ENCODE measurements at regions not wholly inside any gene's neighbourhood (a gene's known extent, or its start where the extent isn't known, plus 50 kb on each side); places are given as distances from the start of the nearest gene placed in this dataset.

- TF ChIP-seq ARNTL (CRISPR knock-in tag; IDR thresholded peaks at IDR 0.05; ENCODE audit: borderline replicate concordance, low read depth) (no peak), RARB (CRISPR knock-in tag; IDR thresholded peaks at IDR 0.05) (no peak), CSDC2 (CRISPR knock-in tag; IDR thresholded peaks at IDR 0.05) (no peak), ZFP3 (CRISPR knock-in tag; IDR thresholded peaks at IDR 0.05) (no peak), OSR1 (CRISPR knock-in tag; IDR thresholded peaks at IDR 0.05) (no peak)
- TF ChIP-seq, protein P1, sequence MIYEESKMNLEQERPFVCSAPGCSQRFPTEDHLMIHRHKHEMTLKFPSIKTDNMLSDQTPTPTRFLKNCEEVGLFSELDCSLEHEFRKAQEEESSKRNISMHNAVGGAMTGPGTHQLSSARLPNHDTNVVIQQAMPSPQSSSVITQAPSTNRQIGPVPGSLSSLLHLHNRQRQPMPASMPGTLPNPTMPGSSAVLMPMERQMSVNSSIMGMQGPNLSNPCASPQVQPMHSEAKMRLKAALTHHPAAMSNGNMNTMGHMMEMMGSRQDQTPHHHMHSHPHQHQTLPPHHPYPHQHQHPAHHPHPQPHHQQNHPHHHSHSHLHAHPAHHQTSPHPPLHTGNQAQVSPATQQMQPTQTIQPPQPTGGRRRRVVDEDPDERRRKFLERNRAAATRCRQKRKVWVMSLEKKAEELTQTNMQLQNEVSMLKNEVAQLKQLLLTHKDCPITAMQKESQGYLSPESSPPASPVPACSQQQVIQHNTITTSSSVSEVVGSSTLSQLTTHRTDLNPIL (CRISPR knock-in tag; IDR thresholded peaks at IDR 0.05; ENCODE audit: low read depth): no peak
- TF ChIP-seq, protein P2, sequence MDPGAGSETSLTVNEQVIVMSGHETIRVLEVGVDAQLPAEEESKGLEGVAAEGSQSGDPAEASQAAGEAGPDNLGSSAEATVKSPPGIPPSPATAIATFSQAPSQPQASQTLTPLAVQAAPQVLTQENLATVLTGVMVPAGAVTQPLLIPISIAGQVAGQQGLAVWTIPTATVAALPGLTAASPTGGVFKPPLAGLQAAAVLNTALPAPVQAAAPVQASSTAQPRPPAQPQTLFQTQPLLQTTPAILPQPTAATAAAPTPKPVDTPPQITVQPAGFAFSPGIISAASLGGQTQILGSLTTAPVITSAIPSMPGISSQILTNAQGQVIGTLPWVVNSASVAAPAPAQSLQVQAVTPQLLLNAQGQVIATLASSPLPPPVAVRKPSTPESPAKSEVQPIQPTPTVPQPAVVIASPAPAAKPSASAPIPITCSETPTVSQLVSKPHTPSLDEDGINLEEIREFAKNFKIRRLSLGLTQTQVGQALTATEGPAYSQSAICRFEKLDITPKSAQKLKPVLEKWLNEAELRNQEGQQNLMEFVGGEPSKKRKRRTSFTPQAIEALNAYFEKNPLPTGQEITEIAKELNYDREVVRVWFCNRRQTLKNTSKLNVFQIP (CRISPR knock-in tag; IDR thresholded peaks at IDR 0.05; ENCODE audit: borderline replicate concordance, low read depth): no peak
These were observed 631.0 kb upstream of the CCDC54 start for GRCh38 chr3:106746286-106746685.

All from SK-N-SH treated with all-trans-retinoic acid at 6 μM for 48 hours (cell line).